Cardiac muscle cell (in vitro differentiated cells and primary cell): ENCODE measurements at regions not wholly inside any gene's neighbourhood (a gene's known extent, or its start where the extent isn't known, plus 50 kb on each side); places are given as distances from the start of the nearest gene placed in this dataset.
"Not testable (repeated sequence)": the region's sequence is repeated elsewhere in the genome, so short reads cannot be mapped to it uniquely, and the experiment has no call there.

ENCODE experiments used
- DNase-seq, 2 donors: peaks; one replicate each; pipeline versions ENCODE4 v3.0.0 to v3.0.0-alpha.2; 2010 to 2017; ENCODE audit warnings: low read depth in 1 of 2, low spot score in 1 of 2
- H3K27ac ChIP-seq: fragments of 200-600 bp; sonication (generic); 2 replicates; pipeline ENCODE4 v1.5.1; 2016
- H3K27me3 ChIP-seq: fragments of 200-600 bp; sonication (generic); 2 replicates; pipeline ENCODE4 v1.6.0; 2016; ENCODE audit warnings: control low read depth
- H3K36me3 ChIP-seq: fragments of 200-600 bp; sonication (generic); 2 replicates; pipeline ENCODE4 v1.5.1; 2016; ENCODE audit warnings: control low read depth
- H3K4me1 ChIP-seq: fragments of 200-600 bp; sonication (generic); 2 replicates; pipeline ENCODE4 v1.8.1; 2017; ENCODE audit warnings: low read depth, mild to moderate bottlenecking, mixed run types
- H3K4me3 ChIP-seq: fragments of 200-600 bp; sonication (generic); 2 replicates; pipeline ENCODE4 v1.5.1; 2016; ENCODE audit warnings: mild to moderate bottlenecking
- H3K9me3 ChIP-seq: fragments of 200-600 bp; sonication (generic); 2 replicates; pipeline ENCODE4 v1.5.1; 2017; ENCODE audit warnings: low read depth, mild to moderate bottlenecking, control low read depth
- TF ChIP-seq, protein P1 (sequence below): IDR thresholded peaks from 2 replicates; pipeline ENCODE4 v1.5.1; 2012; ENCODE audit warnings: low read depth, mild to moderate bottlenecking, low read length

- TF ChIP-seq, protein P1, sequence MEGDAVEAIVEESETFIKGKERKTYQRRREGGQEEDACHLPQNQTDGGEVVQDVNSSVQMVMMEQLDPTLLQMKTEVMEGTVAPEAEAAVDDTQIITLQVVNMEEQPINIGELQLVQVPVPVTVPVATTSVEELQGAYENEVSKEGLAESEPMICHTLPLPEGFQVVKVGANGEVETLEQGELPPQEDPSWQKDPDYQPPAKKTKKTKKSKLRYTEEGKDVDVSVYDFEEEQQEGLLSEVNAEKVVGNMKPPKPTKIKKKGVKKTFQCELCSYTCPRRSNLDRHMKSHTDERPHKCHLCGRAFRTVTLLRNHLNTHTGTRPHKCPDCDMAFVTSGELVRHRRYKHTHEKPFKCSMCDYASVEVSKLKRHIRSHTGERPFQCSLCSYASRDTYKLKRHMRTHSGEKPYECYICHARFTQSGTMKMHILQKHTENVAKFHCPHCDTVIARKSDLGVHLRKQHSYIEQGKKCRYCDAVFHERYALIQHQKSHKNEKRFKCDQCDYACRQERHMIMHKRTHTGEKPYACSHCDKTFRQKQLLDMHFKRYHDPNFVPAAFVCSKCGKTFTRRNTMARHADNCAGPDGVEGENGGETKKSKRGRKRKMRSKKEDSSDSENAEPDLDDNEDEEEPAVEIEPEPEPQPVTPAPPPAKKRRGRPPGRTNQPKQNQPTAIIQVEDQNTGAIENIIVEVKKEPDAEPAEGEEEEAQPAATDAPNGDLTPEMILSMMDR: no peak
- Histone ChIP-seq H3K27me3 (no peaks in the 10 kb centered on the region), H3K9me3 (no peaks in the 10 kb centered on the region), H3K4me1 (no peaks in the 10 kb centered on the region), H3K36me3 (no peaks in the 10 kb centered on the region), H3K4me3 (no peak overlapping the region), H3K27ac (no peak overlapping the region)
- no peak for DNase-seq
Measured at GRCh38 chr15:57797568-57798267, 91.2 kb downstream of the POLR2M start.

GRCh38 chr15:57806003-57806402 is 99.5 kb downstream of the POLR2M start:
- H3K4me1 ChIP-seq: no peaks in the 10 kb centered on the region
- TF ChIP-seq, protein P1: no peak
- H3K9me3 ChIP-seq: no peaks in the 10 kb centered on the region
- no peaks in the 10 kb centered on the region for H3K36me3 ChIP-seq
- H3K27ac ChIP-seq: no peak overlapping the region
- H3K4me3 ChIP-seq: no peak overlapping the region
- DNase-seq: no peak
- no peaks in the 10 kb centered on the region for H3K27me3 ChIP-seq

GRCh38 chr15:57809285-57809684 is 102.8 kb downstream of the POLR2M start:
- H3K36me3 ChIP-seq, H3K27ac ChIP-seq, H3K4me3 ChIP-seq, DNase-seq, H3K27me3 ChIP-seq, H3K4me1 ChIP-seq, H3K9me3 ChIP-seq: not testable (repeated sequence)

GRCh38 chr15:57816599-57816998 is 110.1 kb downstream of the POLR2M start:
- Histone ChIP-seq H3K27ac (no peak overlapping the region), H3K4me1 (no peaks in the 10 kb centered on the region), H3K9me3 (no peaks in the 10 kb centered on the region), H3K4me3 (no peak overlapping the region), H3K36me3 (no peaks in the 10 kb centered on the region), H3K27me3 (no peaks in the 10 kb centered on the region)
- no peak for DNase-seq
- TF ChIP-seq, protein P1: no peak

DNA sequence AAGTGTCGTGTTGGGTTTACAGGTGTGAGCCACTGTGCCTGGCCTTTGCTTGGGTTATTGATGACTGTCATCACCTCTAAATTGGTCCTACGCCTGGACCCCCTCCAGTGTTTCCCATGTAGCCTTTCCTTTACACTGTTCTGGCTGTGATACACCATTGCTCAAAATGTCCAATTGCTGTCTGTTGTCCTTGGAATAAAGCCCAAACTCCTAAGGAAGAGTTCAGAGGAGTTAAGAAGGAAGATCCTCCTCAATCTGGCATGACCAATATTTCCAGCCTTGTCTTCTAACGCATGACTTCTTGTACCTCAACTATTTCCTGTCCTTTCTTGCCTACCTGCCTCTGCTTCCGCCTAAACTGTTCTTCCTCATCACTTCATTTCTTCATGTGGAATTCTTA is 113.1 kb downstream of the POLR2M start:
- Histone ChIP-seq H3K9me3 (no peaks in the 10 kb centered on the region), H3K27me3 (no peaks in the 10 kb centered on the region), H3K27ac (no peak overlapping the region), H3K4me1 (peaks cover 10% of the 10 kb centered on the region), H3K4me3 (no peak overlapping the region), H3K36me3 (no peaks in the 10 kb centered on the region)
- TF ChIP-seq, protein P1: no peak
- no peak for DNase-seq

DNA sequence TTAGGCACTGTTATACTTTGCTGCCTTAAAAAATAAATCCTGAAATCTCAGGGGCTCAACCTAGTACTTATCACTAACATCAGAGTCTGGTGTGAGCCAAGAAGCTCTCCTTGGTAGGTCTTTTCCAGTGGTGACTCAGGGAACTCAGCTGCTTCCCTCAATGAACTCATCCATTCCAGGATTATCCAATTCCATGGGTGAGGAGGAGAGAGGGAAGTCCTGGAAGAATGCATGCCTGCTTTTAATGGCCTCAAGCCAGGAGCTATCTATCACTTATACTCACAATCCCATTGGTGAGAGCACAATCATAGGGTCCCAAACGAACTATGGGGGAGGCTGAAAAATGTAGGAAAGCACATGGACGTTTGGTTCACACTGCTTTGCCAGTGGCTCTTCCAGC is 113.6 kb downstream of the POLR2M start:
- no peaks in the 10 kb centered on the region for H3K36me3 ChIP-seq
- H3K4me1 ChIP-seq: peaks cover 10% of the 10 kb centered on the region
- no peaks in the 10 kb centered on the region for H3K27me3 ChIP-seq
- no peaks in the 10 kb centered on the region for H3K9me3 ChIP-seq
- peak in 1 of 2 donors; percentile 25 for DNase-seq
- no peak overlapping the region for H3K4me3 ChIP-seq
- TF ChIP-seq, protein P1: no peak
- no peak overlapping the region for H3K27ac ChIP-seq
